Uterus (tissue), 3 donors: ENCODE measurements at regions not wholly inside any gene's neighbourhood (a gene's known extent, or its start where the extent isn't known, plus 50 kb on each side); places are given as distances from the start of the nearest gene placed in this dataset.

Experiments used
- DNase-seq, 2 donors: peaks; one replicate each; pipeline ENCODE4 v3.0.0-alpha.2; 2019 to 2020
- H3K27ac ChIP-seq, 2 donors: fragments of 200-600 bp; sonication (generic); 1 replicate in 1 of 2; 2 replicates in 1 of 2; pipeline ENCODE4 v1.5.1; 2016 to 2018
- H3K27me3 ChIP-seq, 2 donors: fragments of 200-600 bp; sonication (generic); one replicate each; pipeline ENCODE4 v1.5.1; 2018 to 2019; ENCODE audit warnings: control low read depth in 1 of 2
- H3K36me3 ChIP-seq, 2 donors: fragments of 200-600 bp; sonication (generic); one replicate each; pipeline ENCODE4 v1.5.1; 2019; ENCODE audit warnings: control low read depth in 1 of 2
- H3K4me1 ChIP-seq, 2 donors: fragments of 200-600 bp; sonication (generic); one replicate each; pipeline ENCODE4 v1.5.1; 2018 to 2019; ENCODE audit warnings: control low read depth in 1 of 2
- H3K4me3 ChIP-seq, 2 donors: fragments of 200-600 bp; sonication (generic); 1 replicate in 1 of 2; 2 replicates in 1 of 2; pipeline ENCODE4 v1.5.1; 2018 to 2019; ENCODE audit warnings: mild to moderate bottlenecking in 1 of 2
- H3K9me3 ChIP-seq, 2 donors: fragments of 200-600 bp; sonication (generic); one replicate each; pipeline ENCODE4 v1.5.1; 2019; ENCODE audit warnings: control low read depth in 1 of 2
- POLR2A ChIP-seq, 2 donors: fragments of 450-650 bp; IDR thresholded peaks; one replicate each; pipeline ENCODE4 v1.6.1; 2016; ENCODE audit warnings: antibody characterized with exemption in 2 of 2, mild to moderate bottlenecking in 1 of 2, moderate library complexity in 1 of 2
- intact Hi-C: fragments of 100-400 bp; cut with DNase I; formaldehyde crosslinking; loops from one replicate; pipeline ENCODE4 v1.15.1; 2023; ENCODE audit warnings: low total_unique reads
- TF ChIP-seq, protein P1 (sequence below), 4 experiments: fragments of 200-600 bp in 2 of 4; fragments of 450-650 bp in 2 of 4; sonication (generic) in 2 of 4; IDR thresholded peaks; one replicate each; pipeline ENCODE4 v1.5.1; 2016 to 2019; ENCODE audit warnings: antibody characterized with exemption in 4 of 4, mild to moderate bottlenecking in 2 of 4, moderate library complexity in 1 of 4
- donor health status: DM: yes; HTN: yes; CAD: no.

DNA sequence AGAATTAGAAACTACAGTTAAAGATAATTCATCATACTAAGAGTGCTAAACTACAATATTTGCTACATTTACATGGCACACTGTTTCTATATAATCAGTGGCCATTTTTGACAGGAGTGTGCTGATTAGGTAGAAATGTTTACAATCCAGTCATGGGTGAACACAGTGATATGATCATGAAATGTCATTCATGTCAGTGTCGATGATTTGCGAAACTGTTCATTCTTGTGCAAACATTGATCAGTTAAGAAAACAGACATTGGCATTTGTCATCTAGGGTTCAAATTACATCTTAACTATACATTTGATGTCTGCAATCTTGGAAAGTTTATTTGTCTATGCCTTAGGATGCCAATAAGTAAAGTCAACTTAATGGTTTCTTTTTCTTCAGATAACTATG, 474.9 kb downstream of the DOK5 start:
- Histone ChIP-seq H3K9me3 (no peaks in the 10 kb centered on the region), H3K4me1 (no peaks in the 10 kb centered on the region), H3K4me3 (no peak overlapping the region), H3K27ac (no peak overlapping the region), H3K36me3 (no peaks in the 10 kb centered on the region), H3K27me3 (no peaks in the 10 kb centered on the region)
- intact Hi-C loops: no loop called here
- DNase-seq: no peak
- TF ChIP-seq, protein P1, sequence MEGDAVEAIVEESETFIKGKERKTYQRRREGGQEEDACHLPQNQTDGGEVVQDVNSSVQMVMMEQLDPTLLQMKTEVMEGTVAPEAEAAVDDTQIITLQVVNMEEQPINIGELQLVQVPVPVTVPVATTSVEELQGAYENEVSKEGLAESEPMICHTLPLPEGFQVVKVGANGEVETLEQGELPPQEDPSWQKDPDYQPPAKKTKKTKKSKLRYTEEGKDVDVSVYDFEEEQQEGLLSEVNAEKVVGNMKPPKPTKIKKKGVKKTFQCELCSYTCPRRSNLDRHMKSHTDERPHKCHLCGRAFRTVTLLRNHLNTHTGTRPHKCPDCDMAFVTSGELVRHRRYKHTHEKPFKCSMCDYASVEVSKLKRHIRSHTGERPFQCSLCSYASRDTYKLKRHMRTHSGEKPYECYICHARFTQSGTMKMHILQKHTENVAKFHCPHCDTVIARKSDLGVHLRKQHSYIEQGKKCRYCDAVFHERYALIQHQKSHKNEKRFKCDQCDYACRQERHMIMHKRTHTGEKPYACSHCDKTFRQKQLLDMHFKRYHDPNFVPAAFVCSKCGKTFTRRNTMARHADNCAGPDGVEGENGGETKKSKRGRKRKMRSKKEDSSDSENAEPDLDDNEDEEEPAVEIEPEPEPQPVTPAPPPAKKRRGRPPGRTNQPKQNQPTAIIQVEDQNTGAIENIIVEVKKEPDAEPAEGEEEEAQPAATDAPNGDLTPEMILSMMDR (IDR thresholded peaks at IDR 0.05): no peak
- no peak for TF ChIP-seq POLR2A (IDR thresholded peaks at IDR 0.05)

DNA sequence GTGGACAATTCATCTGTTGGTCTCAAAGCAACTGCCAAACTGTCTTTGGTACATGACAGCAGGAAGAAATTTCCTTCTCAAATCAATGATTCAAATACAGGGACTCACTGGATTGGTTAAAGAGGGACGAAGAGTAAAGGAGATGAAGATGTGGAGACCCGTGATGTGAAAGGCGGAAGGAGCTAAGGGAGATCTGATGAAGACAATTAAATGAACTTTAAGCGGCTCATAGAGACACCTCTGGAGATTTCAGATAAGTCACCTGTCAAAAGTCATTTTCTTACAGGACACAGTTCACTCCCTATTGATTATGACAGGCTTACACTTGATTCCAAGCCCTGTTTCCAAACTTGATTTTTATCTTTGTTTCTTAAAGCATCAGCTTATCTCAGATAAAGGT, 466.3 kb downstream of the DOK5 start:
- Histone ChIP-seq H3K27ac (no peak overlapping the region), H3K4me3 (no peak overlapping the region), H3K4me1 (no peaks in the 10 kb centered on the region), H3K36me3 (no peaks in the 10 kb centered on the region), H3K9me3 (no peaks in the 10 kb centered on the region), H3K27me3 (no peaks in the 10 kb centered on the region)
- TF ChIP-seq, protein P1 (IDR thresholded peaks at IDR 0.05): no peak
- no peak for TF ChIP-seq POLR2A (IDR thresholded peaks at IDR 0.05)
- no peak for DNase-seq
- intact Hi-C loops: no loop called here

- Histone ChIP-seq H3K9me3 (no peaks in the 10 kb centered on the region), H3K27ac (no peak overlapping the region), H3K4me1 (no peaks in the 10 kb centered on the region), H3K36me3 (no peaks in the 10 kb centered on the region), H3K4me3 (no peak overlapping the region), H3K27me3 (no peaks in the 10 kb centered on the region)
- DNase-seq: no peak
- TF ChIP-seq POLR2A (IDR thresholded peaks at IDR 0.05): no peak
- TF ChIP-seq, protein P1 (IDR thresholded peaks at IDR 0.05): no peak
- intact Hi-C loops: no loop called here
These were observed 465.1 kb downstream of the DOK5 start for GRCh38 chr20:54940522-54940921.

DNA sequence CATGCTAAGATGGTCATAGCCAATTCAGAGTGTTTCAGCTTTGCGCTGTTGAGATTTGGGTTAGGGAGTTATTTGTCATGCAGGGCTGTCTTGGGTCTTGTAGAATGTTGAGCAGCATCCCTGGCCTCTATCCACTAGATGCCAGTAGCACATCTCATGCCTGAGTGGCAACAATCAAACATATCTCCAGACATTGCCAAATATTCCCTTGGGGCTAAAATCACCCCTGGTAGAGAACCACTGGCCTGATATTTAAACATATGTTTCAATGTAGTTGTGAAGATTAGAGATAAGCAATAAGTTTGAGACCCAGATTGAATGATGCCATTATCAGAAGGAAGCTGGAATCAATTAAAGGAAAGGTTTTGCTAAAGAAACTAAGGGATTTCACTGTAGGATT, 463.3 kb downstream of the DOK5 start:
- no peak for DNase-seq
- Histone ChIP-seq H3K4me1 (no peaks in the 10 kb centered on the region), H3K36me3 (no peaks in the 10 kb centered on the region), H3K27me3 (no peaks in the 10 kb centered on the region), H3K27ac (no peak overlapping the region), H3K9me3 (no peaks in the 10 kb centered on the region), H3K4me3 (no peak overlapping the region)
- TF ChIP-seq POLR2A (IDR thresholded peaks at IDR 0.05): no peak
- TF ChIP-seq, protein P1 (IDR thresholded peaks at IDR 0.05): no peak
- intact Hi-C loops: no loop called here

DNA sequence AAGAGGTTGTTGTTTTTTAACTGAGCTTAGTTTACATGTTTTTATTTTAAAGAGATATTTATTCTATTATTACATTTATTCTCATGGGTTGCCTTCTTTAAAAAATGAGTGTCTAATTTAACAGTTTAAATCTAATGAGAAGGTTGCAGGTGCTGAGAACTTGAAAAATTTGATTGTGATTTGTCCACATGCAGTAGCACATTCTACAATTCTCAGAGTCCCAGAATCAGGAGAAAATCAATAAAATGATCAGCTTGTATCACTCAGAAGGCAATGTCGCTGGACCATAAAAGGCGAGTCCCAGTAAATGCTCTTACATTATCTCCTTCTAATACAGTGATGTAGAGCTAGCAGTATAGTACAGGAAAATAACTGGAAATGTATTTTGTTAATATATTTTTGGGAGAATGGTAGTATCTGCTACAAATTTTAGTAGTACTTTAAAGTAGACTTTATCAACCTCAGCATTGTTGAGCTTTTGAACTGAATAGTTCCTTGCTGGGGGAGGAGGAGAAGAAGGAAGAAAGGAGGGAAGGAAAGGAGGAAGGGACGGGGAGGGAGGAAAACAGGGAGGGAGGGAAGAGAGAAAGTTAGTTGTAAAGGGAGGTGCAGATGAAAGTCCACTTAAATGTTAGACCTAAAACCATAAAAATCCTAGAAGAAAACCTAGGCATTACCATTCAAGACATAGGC, 458.0 kb downstream of the DOK5 start:
- no peaks in the 10 kb centered on the region for H3K4me1 ChIP-seq
- intact Hi-C loops: no loop called here
- no peak for TF ChIP-seq POLR2A (IDR thresholded peaks at IDR 0.05)
- TF ChIP-seq, protein P1 (IDR thresholded peaks at IDR 0.05): no peak

More for the DNA sequence above, 458.0 kb downstream of the DOK5 start:
- Histone ChIP-seq H3K36me3 (no peaks in the 10 kb centered on the region), H3K27ac (no peak overlapping the region), H3K9me3 (no peaks in the 10 kb centered on the region), H3K27me3 (no peaks in the 10 kb centered on the region), H3K4me3 (no peak overlapping the region)
- DNase-seq: no peak
